H1 (cell line): ENCODE measurements at regions not wholly inside any gene's neighbourhood (a gene's known extent, or its start where the extent isn't known, plus 50 kb on each side); places are given as distances from the start of the nearest gene placed in this dataset.

Experiments used
- CTCF ChIA-PET: fragments of 300-600 bp; sonication (Branson Sonifier 250); formaldehyde crosslinking; loops from one replicate; lab custom pipeline; 2021; ENCODE audit not compliant: partially characterized antibody; lab: Charles Lee
- POLR2A ChIA-PET: fragments of 300-600 bp; sonication (Branson Sonifier 250); formaldehyde crosslinking; loops from one replicate; lab custom pipeline; 2021; ENCODE audit warnings: inconsistent platforms; ENCODE audit not compliant: partially characterized antibody; lab: Charles Lee
- DNase-seq, 2 experiments: peaks; one replicate each; pipeline versions ENCODE4 v3.0.0 to v3.0.0-alpha.2; 2010 to 2022; ENCODE audit warnings: low spot score in 2 of 2, low read depth in 1 of 2, mixed read lengths in 1 of 2
- FAIRE-seq: peaks from 2 replicates; lab custom pipeline; 2011; peaks lifted over from hg19 to GRCh38; lab: Jason Lieb, UNC
- H2AFZ ChIP-seq: 2 replicates; pipeline ENCODE4 v1.8.1; 2012; ENCODE audit warnings: low read length, inconsistent platforms
- H2AK5ac ChIP-seq: 2 replicates; pipeline ENCODE4 v1.6.1; 2013; ENCODE audit warnings: low read depth, low read length
- H2BK120ac ChIP-seq: replicated peaks from 2 replicates; pipeline ENCODE3; 2013; ENCODE audit warnings: low read depth, low read length, inconsistent platforms
- H2BK12ac ChIP-seq: 2 replicates; pipeline ENCODE4 v1.6.1; 2013; ENCODE audit warnings: low read depth, low read length
- H2BK15ac ChIP-seq: 2 replicates; pipeline ENCODE4 v1.6.1; 2013; ENCODE audit warnings: low read length
- H2BK20ac ChIP-seq: 2 replicates; pipeline ENCODE4 v1.6.1; 2013; ENCODE audit warnings: low read length
- H2BK5ac ChIP-seq: 2 replicates; pipeline ENCODE4 v1.6.1; 2013; ENCODE audit warnings: low read depth, low read length
- H3K14ac ChIP-seq: 2 replicates; pipeline ENCODE4 v1.6.1; 2013; ENCODE audit warnings: inconsistent platforms; ENCODE audit not compliant: insufficient read length
- H3K18ac ChIP-seq: 2 replicates; pipeline ENCODE4 v1.6.1; 2013; ENCODE audit warnings: low read length; ENCODE audit errors: extremely low read depth
- H3K23ac ChIP-seq: 2 replicates; pipeline ENCODE4 v1.6.1; 2013; ENCODE audit warnings: inconsistent platforms; ENCODE audit not compliant: insufficient read length
- H3K23me2 ChIP-seq: 2 replicates; pipeline ENCODE4 v1.6.1; 2013; ENCODE audit warnings: low read depth, low read length
- H3K27ac ChIP-seq: 2 replicates; pipeline ENCODE4 v1.6.1; 2011; ENCODE audit warnings: low read depth, low read length, inconsistent platforms
- H3K27me3 ChIP-seq, 4 experiments: replicated peaks in 1 of 4; 1 replicate in 1 of 4; 2 replicates in 3 of 4; pipeline versions ENCODE4 v1.6.1 to v1.8.1; 2011 to 2013; ENCODE audit warnings: low read length in 3 of 4, mild to moderate bottlenecking in 3 of 4, inconsistent platforms in 2 of 4, mixed read lengths in 2 of 4, moderate library complexity in 1 of 4; ENCODE audit not compliant: control insufficient read depth in 3 of 4, insufficient read depth in 3 of 4; ENCODE audit errors: extremely low read depth in 1 of 4
- H3K36me3 ChIP-seq, 4 experiments: 2 replicates each; pipeline versions ENCODE4 v1.6.1 to v1.8.1; 2011 to 2013; ENCODE audit warnings: mild to moderate bottlenecking in 4 of 4, low read length in 3 of 4, moderate library complexity in 2 of 4, control low read depth in 1 of 4, inconsistent platforms in 1 of 4; ENCODE audit not compliant: insufficient read depth in 4 of 4, control insufficient read depth in 2 of 4
- H3K4ac ChIP-seq: replicated peaks from 2 replicates; pipeline ENCODE3; 2013; ENCODE audit warnings: low read length, low read depth, mixed read lengths, inconsistent platforms; ENCODE audit not compliant: insufficient read length
- H3K4me1 ChIP-seq, 4 experiments: replicated peaks in 1 of 4; 1 replicate in 1 of 4; 2 replicates in 3 of 4; pipeline versions ENCODE4 v1.6.1 to v1.8.1; 2011 to 2013; ENCODE audit warnings: low read length in 3 of 4, inconsistent platforms in 2 of 4, mixed read lengths in 1 of 4; ENCODE audit not compliant: insufficient read depth in 4 of 4, control insufficient read depth in 3 of 4
- H3K4me2 ChIP-seq, 2 experiments: 2 replicates each; pipeline versions ENCODE4 v1.6.1 to v1.8.1; 2011 to 2013; ENCODE audit warnings: low read depth in 2 of 2, low read length in 2 of 2, control low read depth in 1 of 2, inconsistent platforms in 1 of 2, mild to moderate bottlenecking in 1 of 2; ENCODE audit not compliant: insufficient read depth in 1 of 2
- H3K4me3 ChIP-seq, 4 experiments: fragments of 200-600, 300-600 bp in 1 of 4; sonication (generic), shearing (Covaris generic), sonication (Bioruptor Twin) in 1 of 4; 2 replicates each; pipeline versions ENCODE4 v1.5.1 to v1.8.1; 2011 to 2016; ENCODE audit warnings: low read length in 4 of 4, low read depth in 3 of 4, control low read depth in 2 of 4, inconsistent platforms in 2 of 4, mild to moderate bottlenecking in 2 of 4, mixed read lengths in 1 of 4, moderate library complexity in 1 of 4; ENCODE audit not compliant: insufficient read depth in 2 of 4; ENCODE audit errors: extremely low read depth in 1 of 4
- H3K56ac ChIP-seq: replicated peaks from 2 replicates; pipeline ENCODE3; 2013; ENCODE audit warnings: low read depth, mild to moderate bottlenecking, mixed read lengths, low read length, inconsistent platforms; ENCODE audit not compliant: insufficient read length
- H3K79me1 ChIP-seq: 2 replicates; pipeline ENCODE4 v1.6.1; 2013; ENCODE audit warnings: low read depth, low read length, control low read depth
- H3K79me2 ChIP-seq, 2 experiments: 2 replicates each; pipeline versions ENCODE4 v1.6.1 to v1.8.1; 2012 to 2013; ENCODE audit warnings: low read length in 2 of 2, mild to moderate bottlenecking in 2 of 2, inconsistent platforms in 1 of 2; ENCODE audit not compliant: insufficient read depth in 2 of 2, control insufficient read depth in 1 of 2
- H3K9ac ChIP-seq, 4 experiments: replicated peaks in 1 of 4; 1 replicate in 1 of 4; 2 replicates in 3 of 4; pipeline versions ENCODE4 v1.6.1 to v1.8.1; 2011 to 2013; ENCODE audit warnings: low read depth in 3 of 4, low read length in 3 of 4, control low read depth in 2 of 4, mild to moderate bottlenecking in 2 of 4, moderate library complexity in 2 of 4, inconsistent platforms in 1 of 4; ENCODE audit errors: extremely low read depth in 1 of 4
- H3K9me3 ChIP-seq, 2 experiments: 2 replicates each; pipeline versions ENCODE4 v1.6.1 to v1.8.1; 2012 to 2013; ENCODE audit warnings: mild to moderate bottlenecking in 2 of 2, moderate library complexity in 2 of 2, control low read depth in 1 of 2, inconsistent platforms in 1 of 2, low read depth in 1 of 2, low read length in 1 of 2, mixed read lengths in 1 of 2; ENCODE audit not compliant: insufficient read depth in 2 of 2
- H4K20me1 ChIP-seq, 2 experiments: replicated peaks in 1 of 2; 2 replicates each; pipeline versions ENCODE3 to v1.8.1; 2011 to 2013; ENCODE audit warnings: inconsistent platforms in 2 of 2, low read length in 2 of 2, mild to moderate bottlenecking in 1 of 2; ENCODE audit not compliant: insufficient read depth in 2 of 2, control insufficient read depth in 1 of 2
- H4K5ac ChIP-seq: 2 replicates; pipeline ENCODE4 v1.6.1; 2013; ENCODE audit warnings: low read length, low read depth, mixed read lengths, inconsistent platforms; ENCODE audit not compliant: insufficient read length
- H4K8ac ChIP-seq: 2 replicates; pipeline ENCODE4 v1.8.0; 2013; ENCODE audit warnings: mild to moderate bottlenecking, moderate library complexity, low read length, inconsistent platforms; ENCODE audit not compliant: insufficient read depth; ENCODE audit errors: extremely low read depth
- H4K91ac ChIP-seq: replicated peaks from 2 replicates; pipeline ENCODE3; 2013; ENCODE audit warnings: low read length, mixed read lengths, inconsistent platforms; ENCODE audit not compliant: insufficient read length
- BACH1 ChIP-seq: IDR thresholded peaks from 2 replicates; pipeline ENCODE4 v1.6.1; 2012; ENCODE audit warnings: low read length, improper control_type of control experiment
- CEBPB ChIP-seq: IDR thresholded peaks from 2 replicates; pipeline ENCODE4 v1.6.1; 2012; ENCODE audit warnings: low read depth, low read length
- CHD1 ChIP-seq: IDR thresholded peaks from 2 replicates; pipeline ENCODE4 v1.6.1; 2012; ENCODE audit warnings: low read depth, low read length, improper control_type of control experiment
- FOSL1 ChIP-seq: IDR thresholded peaks from 2 replicates; pipeline ENCODE4 v1.6.1; 2011; ENCODE audit warnings: mild to moderate bottlenecking, low read depth, low read length, moderate library complexity; ENCODE audit not compliant: insufficient read depth
- NANOG ChIP-seq: IDR thresholded peaks from 2 replicates; pipeline ENCODE4 v1.6.1; 2011; ENCODE audit warnings: low read length, low read depth, mild to moderate bottlenecking, inconsistent platforms; ENCODE audit not compliant: insufficient read depth, poor library complexity, severe bottlenecking
- POU5F1 ChIP-seq: IDR thresholded peaks from 2 replicates; pipeline ENCODE4 v1.6.1; 2011; ENCODE audit warnings: low read depth, mild to moderate bottlenecking, low read length, moderate library complexity
- RNF2 ChIP-seq: fragments of 200-900, 300-1000 bp; sonication (generic); IDR thresholded peaks from 2 replicates; pipeline ENCODE4 v1.7.1; 2016; ENCODE audit warnings: borderline replicate concordance, low read depth, mild to moderate bottlenecking, antibody characterized with exemption, low read length; ENCODE audit not compliant: poor library complexity, severe bottlenecking; ENCODE audit errors: missing control alignments
- TCF12 ChIP-seq: IDR thresholded peaks from 2 replicates; pipeline ENCODE4 v1.6.1; 2011; ENCODE audit warnings: low read depth, mild to moderate bottlenecking, low read length
- YY1 ChIP-seq: IDR thresholded peaks from 2 replicates; pipeline ENCODE4 v1.6.1; 2011; ENCODE audit warnings: low read depth, mild to moderate bottlenecking, low read length
- WGBS, 2 experiments: shearing (Covaris generic) in 1 of 2; methylation state at CpG; one replicate each; pipeline versions ENCODE4 v1.1.6 to v1.1.7; 2013 to 2015; ENCODE audit warnings: low lambda C conversion rate in 2 of 2, mixed read lengths in 2 of 2, inconsistent platforms in 1 of 2, low coverage in 1 of 2, missing lambda C conversion rate in 1 of 2; ENCODE audit not compliant: insufficient replicate concordance in 2 of 2, insufficient coverage in 1 of 2, insufficient read length in 1 of 2; ENCODE audit errors: extremely low coverage in 1 of 2, missing lambda C conversion rate in 1 of 2; 5-methylcytosine and 5-hydroxymethylcytosine counted together
- TF ChIP-seq, protein P1 (sequence below): IDR thresholded peaks from 2 replicates; pipeline ENCODE4 v1.6.1; 2011; ENCODE audit warnings: low read length, improper control_type of control experiment

DNA sequence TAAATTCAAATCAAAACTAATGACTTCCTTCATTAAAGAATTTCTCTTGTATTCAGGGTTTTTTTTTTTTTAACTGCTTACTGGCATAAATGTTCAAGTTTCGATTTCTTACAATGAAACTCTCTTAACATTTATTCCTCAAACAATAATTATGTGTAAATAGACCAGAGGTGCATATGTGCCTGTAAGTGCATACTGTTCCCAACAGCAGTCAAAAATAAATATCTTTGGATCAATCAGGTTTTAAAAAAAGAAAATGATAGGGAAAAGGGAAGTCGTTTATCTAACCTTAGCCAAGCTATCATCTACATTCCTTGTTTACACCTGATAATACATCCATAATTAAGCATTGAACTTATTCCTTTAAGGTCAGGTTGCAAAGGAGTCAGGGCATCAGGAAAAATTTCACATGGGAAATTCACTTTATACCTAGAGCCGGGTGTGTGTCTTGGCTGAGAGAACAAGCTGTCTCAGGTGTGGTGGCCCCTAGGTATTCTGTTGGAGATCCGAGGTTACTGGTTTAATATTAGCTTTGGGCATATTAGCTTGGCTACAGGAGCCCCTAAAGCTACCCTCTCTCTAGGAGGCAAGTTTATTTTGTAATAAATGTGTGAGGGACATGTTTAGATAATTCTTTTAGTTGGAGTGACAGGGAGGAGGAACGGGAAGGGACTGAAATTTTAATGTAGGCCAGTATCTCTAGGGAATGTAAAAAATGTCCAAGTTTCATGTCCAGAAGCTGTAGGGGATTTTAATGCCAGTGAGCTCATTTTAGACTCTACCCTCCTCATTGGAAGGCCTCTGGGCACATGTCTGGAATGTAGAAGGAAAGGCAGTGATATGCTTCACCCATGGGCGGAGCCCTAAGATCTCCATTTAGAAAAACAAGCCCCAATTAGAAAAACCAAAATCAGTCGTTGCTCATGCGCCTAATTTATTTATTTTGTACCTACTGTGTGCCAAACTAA, 327.9 kb upstream of the PROX1 start:
- Histone ChIP-seq H3K23me2 (no peaks in the 10 kb centered on the region), H3K56ac (no peak overlapping the region), H2BK20ac (no peak overlapping the region), H2BK5ac (no peak overlapping the region), H2BK12ac (no peak overlapping the region), H3K79me2 (no peaks in the 10 kb centered on the region), H3K14ac (no peak overlapping the region), H3K9ac (no peak overlapping the region), H3K4ac (no peak overlapping the region), H4K8ac (no peak overlapping the region), H2BK15ac (no peak overlapping the region), H3K27me3 (no peaks in the 10 kb centered on the region), H4K91ac (no peak overlapping the region), H3K27ac (no peak overlapping the region), H4K20me1 (peaks cover 0 to 2% of the 10 kb centered on the region in 2 experiments), H3K9me3 (no peaks in the 10 kb centered on the region), H2AFZ (no peak overlapping the region), H3K4me2 (no peak overlapping the region), H3K36me3 (no peaks in the 10 kb centered on the region), H2AK5ac (no peak overlapping the region), H3K4me3 (no peak overlapping the region), H4K5ac (no peak overlapping the region), H3K18ac (no peak overlapping the region), H2BK120ac (no peak overlapping the region), H3K79me1 (no peaks in the 10 kb centered on the region), H3K4me1 (peaks cover 0 to 3% (median 2%) of the 10 kb centered on the region in 4 experiments; a peak in 2 of 7 replicates), H3K23ac (no peak overlapping the region)
- ChIA-PET CTCF (interaction anchor here (1.1 kb wide), 1 partner anchor 60 kb away, joined by 3 read pairs; no protein-coding TSS in a partner anchor), POLR2A (no interaction called here)
- no peak for DNase-seq
- 90 to 100% methylated on average over 1 to 8 of the region's 8 CpGs for WGBS, 2 experiments
- no peak for FAIRE-seq
- TF ChIP-seq CHD1: no peak
- TF ChIP-seq BACH1: no peak
- TF ChIP-seq FOSL1: no peak
- TF ChIP-seq RNF2: no peak
- TF ChIP-seq NANOG: no peak
- TF ChIP-seq POU5F1: no peak
- TF ChIP-seq TCF12: no peak
- no peak for TF ChIP-seq YY1
- TF ChIP-seq, protein P1, sequence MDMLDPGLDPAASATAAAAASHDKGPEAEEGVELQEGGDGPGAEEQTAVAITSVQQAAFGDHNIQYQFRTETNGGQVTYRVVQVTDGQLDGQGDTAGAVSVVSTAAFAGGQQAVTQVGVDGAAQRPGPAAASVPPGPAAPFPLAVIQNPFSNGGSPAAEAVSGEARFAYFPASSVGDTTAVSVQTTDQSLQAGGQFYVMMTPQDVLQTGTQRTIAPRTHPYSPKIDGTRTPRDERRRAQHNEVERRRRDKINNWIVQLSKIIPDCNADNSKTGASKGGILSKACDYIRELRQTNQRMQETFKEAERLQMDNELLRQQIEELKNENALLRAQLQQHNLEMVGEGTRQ: no peak
- TF ChIP-seq CEBPB: no peak
